ENCODE measurements at regions not wholly inside any gene's neighbourhood (a gene's known extent, or its start where the extent isn't known, plus 50 kb on each side); places are given as distances from the start of the nearest gene placed in this dataset.
A peak's percentile ranks its signal among the peaks of the same experiment; 100 is the strongest.

GRCh38 chr1:213371847-213372619, 321.0 kb downstream of the RPS6KC1 start:
- H3K4me1 Mint-ChIP-seq (ENCODE audit: unreplicated experiment) = peaks cover 10% of the 10 kb centered on the region
- no peak for TF ChIP-seq CTCF (IDR thresholded peaks at IDR 0.05; ENCODE audit: unreplicated experiment)
- H3K9me3 Mint-ChIP-seq (ENCODE audit: unreplicated experiment) = no peaks in the 10 kb centered on the region
- DNase-seq (ENCODE audit: low spot score) = no peak
- no peak overlapping the region for H3K27ac Mint-ChIP-seq (ENCODE audit: unreplicated experiment)
- peaks cover 1% of the 10 kb centered on the region for H3K27me3 Mint-ChIP-seq (ENCODE audit: unreplicated experiment)
- no peaks in the 10 kb centered on the region for H3K36me3 Mint-ChIP-seq (ENCODE audit: low read depth, unreplicated experiment)
- H3K4me3 Mint-ChIP-seq (ENCODE audit: unreplicated experiment) = no peak overlapping the region

- Mint-ChIP-seq H3K4me1 (ENCODE audit: unreplicated experiment) (peaks cover 13% of the 10 kb centered on the region), H3K27me3 (ENCODE audit: unreplicated experiment) (peaks cover 1% of the 10 kb centered on the region), H3K27ac (ENCODE audit: unreplicated experiment) (peak overlapping the region; percentile 2), H3K36me3 (ENCODE audit: low read depth, unreplicated experiment) (no peaks in the 10 kb centered on the region), H3K9me3 (ENCODE audit: unreplicated experiment) (no peaks in the 10 kb centered on the region), H3K4me3 (ENCODE audit: unreplicated experiment) (no peak overlapping the region)
- peak; percentile 95 for TF ChIP-seq CTCF (IDR thresholded peaks at IDR 0.05; ENCODE audit: unreplicated experiment)
- DNase-seq (ENCODE audit: low spot score) = peak; percentile 87
Observed at GRCh38 chr1:213374369-213374768, 323.3 kb downstream of the RPS6KC1 start.

GRCh38 chr1:213375002-213375401, 324.0 kb downstream of the RPS6KC1 start:
- no peak for TF ChIP-seq CTCF (IDR thresholded peaks at IDR 0.05; ENCODE audit: unreplicated experiment)
- no peaks in the 10 kb centered on the region for H3K9me3 Mint-ChIP-seq (ENCODE audit: unreplicated experiment)
- H3K4me3 Mint-ChIP-seq (ENCODE audit: unreplicated experiment) = no peak overlapping the region
- H3K36me3 Mint-ChIP-seq (ENCODE audit: low read depth, unreplicated experiment) = no peaks in the 10 kb centered on the region
- no peak overlapping the region for H3K27ac Mint-ChIP-seq (ENCODE audit: unreplicated experiment)
- no peak for DNase-seq (ENCODE audit: low spot score)
- H3K27me3 Mint-ChIP-seq (ENCODE audit: unreplicated experiment) = peaks cover 1% of the 10 kb centered on the region
- H3K4me1 Mint-ChIP-seq (ENCODE audit: unreplicated experiment) = peaks cover 13% of the 10 kb centered on the region

- peaks cover 3% of the 10 kb centered on the region for H3K27me3 Mint-ChIP-seq (ENCODE audit: unreplicated experiment)
- H3K4me3 Mint-ChIP-seq (ENCODE audit: unreplicated experiment) = no peak overlapping the region
- no peak for DNase-seq (ENCODE audit: low spot score)
- H3K27ac Mint-ChIP-seq (ENCODE audit: unreplicated experiment) = no peak overlapping the region
- no peaks in the 10 kb centered on the region for H3K36me3 Mint-ChIP-seq (ENCODE audit: low read depth, unreplicated experiment)
- no peak for TF ChIP-seq CTCF (IDR thresholded peaks at IDR 0.05; ENCODE audit: unreplicated experiment)
- peaks cover 13% of the 10 kb centered on the region for H3K4me1 Mint-ChIP-seq (ENCODE audit: unreplicated experiment)
- H3K9me3 Mint-ChIP-seq (ENCODE audit: unreplicated experiment) = no peaks in the 10 kb centered on the region
Observed at GRCh38 chr1:213376862-213377372, 325.9 kb downstream of the RPS6KC1 start.

GRCh38 chr1:213380865-213381264, 329.8 kb downstream of the RPS6KC1 start:
- Mint-ChIP-seq H3K9me3 (ENCODE audit: unreplicated experiment) (no peaks in the 10 kb centered on the region), H3K27me3 (ENCODE audit: unreplicated experiment) (peaks cover 2% of the 10 kb centered on the region), H3K4me3 (ENCODE audit: unreplicated experiment) (no peak overlapping the region), H3K4me1 (ENCODE audit: unreplicated experiment) (peaks cover 11% of the 10 kb centered on the region), H3K36me3 (ENCODE audit: low read depth, unreplicated experiment) (no peaks in the 10 kb centered on the region), H3K27ac (ENCODE audit: unreplicated experiment) (no peak overlapping the region)
- DNase-seq (ENCODE audit: low spot score) = no peak
- no peak for TF ChIP-seq CTCF (IDR thresholded peaks at IDR 0.05; ENCODE audit: unreplicated experiment)

Data from endothelial cell (in vitro differentiated cells).